ENCODE measurements at regions not wholly inside any gene's neighbourhood (a gene's known extent, or its start where the extent isn't known, plus 50 kb on each side); places are given as distances from the start of the nearest gene placed in this dataset.

DNA sequence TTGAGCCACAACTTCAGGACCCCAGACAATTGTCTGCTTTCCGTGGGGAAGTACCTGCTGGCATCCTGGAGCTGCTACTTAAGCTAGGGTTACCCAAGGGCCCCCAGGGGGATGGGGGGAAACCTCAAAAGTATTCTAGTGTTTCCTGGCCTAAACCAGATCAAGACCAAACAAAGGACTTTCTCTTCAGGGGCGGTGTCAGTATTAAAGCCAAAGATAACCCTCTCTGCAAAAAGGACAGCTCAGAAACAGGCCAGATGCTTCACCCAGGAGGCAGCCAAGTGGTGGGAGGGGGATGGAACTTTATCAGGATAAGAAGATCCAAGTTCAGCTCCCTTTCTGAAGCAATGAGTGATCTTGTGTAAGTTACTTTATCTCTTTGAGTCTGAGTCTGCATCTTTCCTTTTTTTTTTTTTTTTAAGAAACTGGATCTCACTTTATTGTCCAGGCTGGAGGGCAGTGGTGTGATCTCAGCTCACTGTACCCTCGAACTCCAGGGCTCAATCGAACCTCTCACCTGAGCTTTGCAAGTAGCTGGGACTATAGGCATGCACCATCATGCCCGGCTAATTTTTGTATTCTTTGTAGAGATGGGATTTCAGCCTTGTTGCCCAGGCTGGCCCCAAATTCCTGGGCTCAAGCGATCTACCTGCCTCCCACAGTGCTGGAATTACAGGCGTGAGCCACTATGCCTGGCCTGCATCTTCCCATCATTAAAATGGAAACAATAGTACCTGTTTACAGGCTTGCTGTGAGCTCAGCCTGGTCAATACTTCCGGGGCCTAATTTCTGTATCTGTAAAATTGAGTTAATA is 151.8 kb upstream of the PTPRM start:
- no peak for DNase-seq (ENCODE audit: low read depth in 2 of 2)

DNA sequence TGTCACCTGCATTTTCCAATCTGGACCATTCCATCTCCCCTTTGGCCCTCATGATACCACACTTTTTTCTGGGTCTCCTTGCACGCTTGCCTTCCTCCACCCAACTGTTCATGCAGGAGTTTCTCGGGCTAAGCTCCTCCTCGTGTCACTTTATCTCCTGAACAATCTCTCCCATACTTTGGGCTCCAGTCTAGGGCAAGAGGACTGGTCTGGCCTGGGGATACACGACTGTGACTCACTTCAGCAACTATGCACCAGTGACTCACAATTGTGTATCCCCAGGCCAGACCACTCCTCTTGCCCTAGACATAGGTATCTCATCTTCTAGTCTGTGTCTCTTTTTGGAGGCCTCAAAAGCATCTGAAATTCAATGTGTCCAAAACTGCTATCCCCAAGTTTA is 149.4 kb upstream of the PTPRM start:
- DNase-seq (ENCODE audit: low read depth in 2 of 2), result peak in 1 of 2 experiments; percentile 1

DNA sequence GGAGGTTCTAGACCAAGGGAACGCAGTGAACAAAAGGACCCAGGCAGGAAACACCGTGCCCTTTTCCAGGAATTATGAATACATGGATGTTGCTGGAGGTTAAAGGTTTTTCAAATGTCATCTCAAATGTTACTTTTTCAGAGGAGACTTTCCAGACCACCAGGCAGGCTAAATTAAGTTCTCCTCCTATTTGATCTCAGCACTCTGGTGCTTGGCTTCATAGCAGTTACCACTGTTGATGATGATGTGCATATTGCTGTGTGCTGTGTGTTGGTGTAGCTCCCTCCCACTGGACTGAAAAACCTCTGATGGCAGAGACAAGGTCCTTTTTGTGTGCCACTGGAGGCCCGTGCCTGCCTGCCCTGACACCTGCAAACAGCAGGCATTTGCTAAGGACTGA is 137.3 kb upstream of the PTPRM start:
- no peak for DNase-seq (ENCODE audit: low read depth in 2 of 2)

GRCh38 chr18:7436166-7436565 is 130.9 kb upstream of the PTPRM start:
- DNase-seq (ENCODE audit: low read depth in 2 of 2), result no peak

DNA sequence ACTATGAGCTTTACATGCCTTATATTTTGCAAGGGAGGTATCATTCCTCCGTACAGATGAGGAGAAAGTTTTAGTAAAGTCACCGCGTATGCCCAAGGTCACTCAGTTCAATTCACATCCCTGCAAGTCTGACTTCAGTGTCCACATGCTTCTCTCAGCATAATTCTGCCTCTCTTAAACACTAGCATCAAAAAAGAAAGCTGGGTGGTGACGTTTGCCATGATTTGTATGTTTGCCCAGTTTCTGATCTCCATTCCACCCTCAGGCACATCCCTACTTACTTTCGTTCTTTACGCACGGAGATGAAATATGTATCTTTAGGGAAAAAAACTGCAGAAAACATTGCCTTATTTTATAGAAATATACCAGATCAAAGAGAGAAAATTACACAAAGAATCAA is 129.2 kb upstream of the PTPRM start:
- no peak for DNase-seq (ENCODE audit: low read depth in 2 of 2)

DNA sequence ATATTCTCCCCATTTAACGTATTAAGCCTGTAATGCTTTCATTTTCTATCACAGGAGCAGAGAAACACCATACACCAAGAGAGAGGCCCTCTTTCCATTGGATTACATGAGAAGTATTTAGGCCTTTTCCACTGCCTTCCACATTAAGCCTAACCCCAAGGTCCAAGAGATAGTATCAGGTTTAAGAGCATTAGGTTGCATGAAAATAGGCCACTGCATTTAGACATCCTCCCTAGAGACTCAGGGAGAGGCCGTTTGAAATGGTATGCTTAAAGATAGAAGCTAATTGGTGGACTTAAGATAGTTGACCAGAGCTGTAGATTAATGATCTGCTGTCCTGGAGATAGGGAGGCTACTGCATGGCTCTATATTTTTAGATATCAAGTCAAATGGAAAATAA is 128.5 kb upstream of the PTPRM start:
- DNase-seq (ENCODE audit: low read depth in 2 of 2), result no peak

DNA sequence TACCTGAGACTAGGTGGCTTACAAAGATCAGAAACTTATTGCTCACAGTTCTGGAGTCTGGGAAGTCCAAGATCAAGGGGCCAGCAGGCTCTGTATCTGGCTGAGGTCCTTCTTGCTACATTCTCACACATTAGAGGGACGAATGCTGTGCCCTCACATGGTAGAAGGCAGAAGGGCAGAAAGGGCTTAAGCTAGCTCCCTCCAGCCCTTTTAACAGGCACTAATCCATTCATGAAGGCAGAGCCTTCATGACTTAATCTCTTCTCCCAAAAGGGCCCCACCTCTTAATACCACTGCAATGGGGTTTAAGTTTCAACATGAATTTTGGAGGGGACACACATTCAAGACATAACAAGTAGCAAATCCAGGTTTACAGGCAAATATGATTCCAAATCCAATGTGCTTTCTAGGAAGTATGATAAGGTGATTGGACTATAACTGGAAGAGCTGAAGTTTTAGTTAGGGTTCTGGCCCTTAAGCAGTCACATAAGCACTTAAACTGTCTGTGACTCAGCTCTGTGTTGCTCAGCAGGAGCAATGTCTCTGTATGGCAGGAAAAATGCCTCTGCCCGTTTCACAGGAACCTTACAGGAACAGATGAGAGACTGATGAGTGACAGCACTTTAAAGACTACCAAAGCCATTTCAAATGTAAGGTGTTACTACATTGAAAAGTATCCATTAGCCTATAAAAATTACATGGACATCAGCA is 119.6 kb upstream of the PTPRM start:
- no peak for DNase-seq (ENCODE audit: low read depth in 2 of 2)

DNA sequence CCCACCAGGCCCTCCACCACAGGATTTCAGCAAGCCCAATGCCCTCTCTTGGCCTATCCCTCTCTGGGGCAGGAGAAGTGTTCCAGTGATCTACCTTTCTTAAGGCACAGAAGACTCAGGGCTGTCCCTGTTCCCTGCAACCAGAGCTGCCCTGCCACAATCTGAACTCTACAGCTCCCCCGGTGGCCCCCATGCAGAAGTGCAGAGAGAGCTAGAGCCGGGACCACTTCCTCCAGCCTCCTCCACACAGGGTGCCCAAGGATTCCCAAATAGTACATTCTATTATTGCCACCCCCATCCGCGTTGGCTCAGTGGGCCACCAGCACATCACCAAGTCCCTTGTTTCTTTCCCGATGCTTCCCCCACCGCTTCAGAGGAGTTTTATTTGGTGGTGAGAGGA is 114.8 kb upstream of the PTPRM start:
- DNase-seq (ENCODE audit: low read depth in 2 of 2), result no peak

GRCh38 chr18:7454429-7454828 is 112.7 kb upstream of the PTPRM start:
- no peak for DNase-seq (ENCODE audit: low read depth in 2 of 2)

DNA sequence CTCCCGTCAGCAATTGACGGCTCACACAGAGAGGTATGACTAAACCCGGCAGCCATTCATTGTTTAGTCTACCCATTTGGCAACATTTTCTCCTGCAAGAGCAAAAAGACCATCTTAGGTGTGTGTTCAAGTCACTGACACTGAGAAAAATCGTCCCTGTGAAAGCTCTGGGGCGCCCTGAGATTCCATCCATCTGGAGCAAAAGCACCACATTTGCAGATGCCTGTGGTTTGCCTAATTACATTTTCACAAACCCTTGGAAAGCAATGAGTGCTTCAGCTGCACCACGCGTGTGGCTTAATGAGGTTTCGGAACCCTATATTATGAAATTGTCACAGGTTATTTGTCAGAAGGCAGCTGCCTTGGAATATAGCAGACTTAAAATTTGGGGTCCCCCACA is 110.7 kb upstream of the PTPRM start:
- no peak for DNase-seq (ENCODE audit: low read depth in 2 of 2)

DNA sequence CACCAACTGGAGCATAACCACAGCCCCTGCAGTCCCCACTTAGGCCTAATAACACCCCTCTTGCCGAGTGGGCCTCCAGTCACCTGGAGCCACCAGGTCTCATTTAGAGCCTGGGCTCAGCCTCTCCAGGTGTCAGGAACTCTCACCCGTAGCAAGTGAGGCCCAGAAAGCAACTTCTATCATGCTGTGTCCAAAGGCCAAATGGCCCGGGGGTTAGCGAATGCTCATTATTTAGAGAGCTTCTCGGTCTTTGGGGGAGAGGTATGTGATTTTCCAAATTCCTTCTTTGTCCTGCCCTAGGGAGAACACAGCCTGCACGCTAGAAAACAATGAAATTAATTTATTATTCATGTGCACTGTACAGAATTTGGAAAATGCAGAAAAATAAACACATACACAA is 109.9 kb upstream of the PTPRM start:
- no peak for DNase-seq (ENCODE audit: low read depth in 2 of 2)

- no peak for DNase-seq (ENCODE audit: low read depth in 2 of 2)
Measured at GRCh38 chr18:7458884-7459283, 108.2 kb upstream of the PTPRM start.

- DNase-seq (ENCODE audit: low read depth in 2 of 2), result no peak
Measured at GRCh38 chr18:7459851-7460770, 107.0 kb upstream of the PTPRM start.

DNA sequence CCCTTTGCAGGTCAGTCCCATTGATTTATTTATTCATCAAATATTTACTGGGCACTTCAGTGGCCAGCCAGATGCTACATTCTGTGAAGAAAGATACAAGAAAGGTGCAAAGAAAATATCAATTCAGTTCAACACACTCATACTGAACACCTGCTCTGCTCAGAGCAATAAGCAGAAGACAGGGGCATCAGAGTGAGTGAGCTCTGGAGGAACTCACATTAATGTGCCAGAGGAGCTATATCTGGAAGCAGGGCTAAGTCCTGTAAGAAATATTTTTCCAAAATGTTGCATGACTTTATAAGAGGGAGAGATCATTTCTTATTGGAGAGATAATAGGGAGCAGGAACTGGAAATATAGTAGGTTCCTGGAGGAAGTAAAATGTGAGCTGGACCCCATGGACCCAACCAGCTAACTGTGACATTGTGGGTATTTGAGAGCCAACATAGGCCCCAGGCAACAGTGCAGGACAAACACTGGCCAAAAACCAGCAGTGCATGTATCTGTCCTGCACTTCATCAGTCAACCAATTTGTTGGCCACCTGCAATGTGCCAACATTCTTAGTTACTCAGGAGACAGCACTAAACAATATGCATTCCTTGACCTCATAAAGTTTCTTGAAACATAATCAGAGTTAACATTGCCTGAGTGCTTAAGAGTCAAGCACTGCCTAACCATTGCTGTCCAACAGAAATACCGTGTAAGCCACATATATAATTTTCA is 102.7 kb upstream of the PTPRM start:
- no peak for DNase-seq (ENCODE audit: low read depth in 2 of 2)

DNA sequence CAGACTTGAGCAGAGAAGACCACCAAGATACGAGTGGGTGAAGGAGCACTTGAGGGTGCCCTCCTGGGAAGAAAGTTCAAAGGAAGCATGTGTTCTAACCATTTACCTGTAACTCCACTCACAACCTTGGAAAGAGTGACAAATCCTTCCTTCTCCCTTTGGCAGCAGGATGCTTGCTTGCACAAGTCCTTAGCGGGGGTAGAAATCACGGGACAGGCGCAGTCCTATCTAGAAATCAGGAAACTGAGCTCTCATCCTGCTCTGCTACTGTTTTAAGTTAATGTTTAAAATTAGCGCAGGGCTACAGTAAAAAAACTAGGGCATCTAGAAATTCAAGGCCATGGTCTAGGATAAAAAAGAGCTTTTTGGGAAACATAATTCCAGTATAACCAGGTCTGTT is 100.9 kb upstream of the PTPRM start:
- DNase-seq (ENCODE audit: low read depth in 2 of 2), result no peak

GRCh38 chr18:7467708-7468466 is 99.2 kb upstream of the PTPRM start:
- no peak for DNase-seq (ENCODE audit: low read depth in 2 of 2)

DNA sequence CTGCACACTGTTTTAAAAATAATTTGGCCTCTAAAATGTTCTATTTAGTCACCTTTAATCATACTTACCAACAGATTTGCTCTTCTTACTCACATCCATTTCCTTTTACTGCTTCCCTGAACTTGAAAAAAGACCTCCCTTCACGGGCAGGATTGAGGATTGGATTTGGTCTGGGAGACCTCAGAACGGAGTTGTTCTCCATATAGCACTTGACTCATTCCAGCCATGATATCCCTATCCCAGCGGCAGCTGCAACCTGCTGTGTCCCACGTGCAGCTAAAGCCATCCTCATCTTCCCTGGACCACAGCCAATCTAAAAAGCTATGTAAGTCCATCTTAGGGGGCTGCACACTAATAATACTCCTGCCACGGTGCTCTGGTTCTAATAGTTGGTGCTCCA is 97.0 kb upstream of the PTPRM start:
- no peak for DNase-seq (ENCODE audit: low read depth in 2 of 2)

- DNase-seq (ENCODE audit: low read depth in 2 of 2), result no peak
Measured at GRCh38 chr18:7470503-7470902, 96.6 kb upstream of the PTPRM start.

DNA sequence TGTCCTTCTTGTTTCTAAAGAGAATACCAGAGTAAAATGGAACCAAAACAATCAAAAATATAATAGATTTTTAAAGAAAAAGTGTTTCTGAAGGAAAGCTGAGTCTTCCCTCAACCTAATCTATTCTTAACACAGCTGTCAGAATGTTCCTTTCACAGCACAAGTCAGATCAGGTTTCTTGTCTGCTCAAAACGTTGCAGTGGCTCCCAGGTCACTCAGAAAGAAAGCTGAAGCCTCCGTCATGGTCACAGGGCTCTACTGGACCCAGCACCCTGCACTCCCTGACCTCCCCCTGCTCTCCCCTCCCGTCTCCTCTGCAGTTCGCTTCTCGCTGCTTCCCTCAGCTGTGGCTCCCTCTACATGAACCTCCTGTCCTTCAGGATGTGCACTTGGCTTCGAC is 90.7 kb upstream of the PTPRM start:
- DNase-seq (ENCODE audit: low read depth in 2 of 2), result no peak

- DNase-seq (ENCODE audit: low read depth in 2 of 2), result no peak
Measured at GRCh38 chr18:7479756-7480155, 87.4 kb upstream of the PTPRM start.

DNA sequence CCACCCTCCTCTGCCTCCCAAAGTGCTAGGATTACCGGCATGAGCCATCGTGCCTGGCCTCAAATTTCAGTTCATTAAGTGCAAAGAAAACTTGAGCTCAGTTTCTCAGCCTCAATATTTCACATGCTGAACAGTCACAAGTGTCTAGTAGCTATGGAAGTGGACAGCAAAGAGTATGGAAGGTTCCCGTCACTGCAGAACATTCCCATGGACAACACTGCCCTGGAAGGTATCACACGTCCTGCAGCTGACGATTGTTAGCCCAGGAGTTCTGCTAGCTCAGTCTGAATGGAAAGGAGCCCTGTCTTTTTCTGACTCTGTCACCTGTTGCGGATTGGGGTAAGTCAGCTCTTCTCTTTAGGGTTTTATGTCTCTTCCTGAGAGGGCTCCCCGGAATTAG is 86.2 kb upstream of the PTPRM start:
- DNase-seq (ENCODE audit: low read depth in 2 of 2), result no peak
